Hippocampal formation (tissue), 2 donors: ENCODE measurements at regions not wholly inside any gene's neighbourhood (a gene's known extent, or its start where the extent isn't known, plus 50 kb on each side); places are given as distances from the start of the nearest gene placed in this dataset.
A peak's percentile ranks its signal among the peaks of the same experiment; 100 is the strongest.
"Not testable (repeated sequence)": the region's sequence is repeated elsewhere in the genome, so short reads cannot be mapped to it uniquely, and the experiment has no call there.

ENCODE experiments used
- DNase-seq, 2 donors: peaks; one replicate each; lab custom pipeline; 2025; lab: John Stamatoyannopoulos, UW

DNA sequence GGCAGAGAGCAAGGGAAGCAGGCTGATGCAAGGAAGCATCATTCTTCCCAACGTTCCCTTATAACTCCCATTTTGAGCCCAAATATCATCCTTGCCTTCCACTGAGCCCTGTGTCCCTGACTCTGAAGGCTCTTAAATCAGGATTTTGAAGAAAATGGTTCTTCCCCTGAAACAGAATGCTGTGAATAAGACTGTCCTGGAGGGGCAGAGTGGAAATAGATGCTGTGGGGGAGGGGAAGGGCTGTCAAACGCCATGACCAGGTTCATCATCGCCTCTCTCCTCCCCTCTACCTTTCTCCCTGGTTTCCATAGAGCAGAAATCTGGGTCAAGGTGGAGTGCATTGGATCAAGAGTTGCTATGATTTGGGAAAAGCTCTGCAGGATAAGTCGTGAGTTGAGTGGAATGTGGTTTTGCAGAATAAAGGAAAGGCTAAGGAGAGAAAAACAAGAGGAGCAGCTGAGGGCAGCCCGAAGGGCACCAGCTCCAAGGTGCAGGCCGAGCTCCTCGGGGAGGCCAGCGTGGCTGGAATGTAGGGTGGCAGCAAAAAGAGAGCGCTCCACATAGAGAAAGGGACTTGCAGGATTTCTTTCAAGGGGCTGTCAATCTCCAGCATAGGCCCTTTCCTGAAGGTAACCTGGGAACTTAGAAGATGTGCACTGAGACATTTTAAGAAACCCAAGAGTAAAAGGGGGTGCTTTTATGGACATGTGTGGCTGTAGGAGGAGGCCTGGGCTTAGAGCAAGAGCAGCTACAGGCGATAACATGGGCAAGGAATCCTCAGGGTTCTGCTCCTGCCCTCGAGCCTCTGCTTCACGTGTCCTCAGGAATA lies 120.8 kb upstream of the CDYL start:
- no peak for DNase-seq

DNA sequence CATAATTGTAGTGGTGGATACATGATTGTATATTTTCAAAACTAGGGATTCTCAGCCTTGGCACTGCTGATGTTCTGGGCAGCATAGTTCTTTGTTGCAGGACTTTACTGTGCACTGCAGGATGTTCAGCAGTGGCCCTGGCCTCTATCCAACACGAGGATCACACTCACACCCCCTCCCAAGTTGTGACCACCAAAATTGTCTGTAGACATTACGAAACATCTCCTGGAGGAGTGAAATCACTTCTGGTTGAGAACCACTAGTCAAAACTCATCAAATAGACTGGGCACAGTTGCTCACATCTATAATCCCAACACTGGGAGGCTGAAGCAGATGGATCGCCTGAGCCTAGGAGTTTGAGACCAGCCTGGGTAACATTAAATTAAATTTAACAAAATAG lies 123.1 kb upstream of the CDYL start:
- DNase-seq, result no peak

GRCh38 chr6:4651831-4652467 lies 124.3 kb upstream of the CDYL start:
- DNase-seq, result no peak

GRCh38 chr6:4649728-4650127 lies 126.5 kb upstream of the CDYL start:
- DNase-seq, result no peak

- peak; percentile 70 to 78 for DNase-seq
Measured at GRCh38 chr6:4647414-4648365, 128.5 kb upstream of the CDYL start.

DNA sequence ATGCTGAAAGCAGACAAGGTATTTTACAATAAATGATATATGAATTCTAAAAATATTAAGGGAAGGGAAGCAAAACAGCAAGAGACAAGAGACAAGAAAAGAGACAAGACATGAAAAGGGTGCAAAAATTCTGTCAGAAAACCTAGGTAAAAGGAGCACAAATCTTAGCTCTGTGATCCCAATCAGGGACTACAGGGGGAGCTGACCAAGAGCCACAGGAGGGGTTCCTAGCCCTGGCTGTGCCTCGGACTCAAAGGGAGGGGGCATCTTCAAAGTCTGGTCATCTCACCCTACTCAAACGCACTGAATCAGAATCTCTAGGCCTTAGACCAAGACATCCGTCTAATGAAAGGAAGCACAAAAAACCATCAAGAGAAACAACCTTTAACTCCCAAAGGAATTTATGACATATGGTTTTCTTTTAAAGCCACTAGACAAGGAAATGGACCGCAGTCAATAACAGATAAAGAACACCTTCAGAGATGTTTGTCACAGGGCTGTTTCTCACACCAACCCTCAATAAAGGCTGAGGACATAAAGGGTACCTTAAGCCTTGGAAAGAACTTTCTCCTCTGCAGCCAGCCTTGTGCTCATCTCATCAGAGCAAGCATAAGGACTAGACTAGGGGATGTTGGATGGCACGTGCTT lies 130.4 kb upstream of the CDYL start:
- no peak for DNase-seq

GRCh38 chr6:4644996-4645395 lies 131.2 kb upstream of the CDYL start:
- DNase-seq, result no peak

DNA sequence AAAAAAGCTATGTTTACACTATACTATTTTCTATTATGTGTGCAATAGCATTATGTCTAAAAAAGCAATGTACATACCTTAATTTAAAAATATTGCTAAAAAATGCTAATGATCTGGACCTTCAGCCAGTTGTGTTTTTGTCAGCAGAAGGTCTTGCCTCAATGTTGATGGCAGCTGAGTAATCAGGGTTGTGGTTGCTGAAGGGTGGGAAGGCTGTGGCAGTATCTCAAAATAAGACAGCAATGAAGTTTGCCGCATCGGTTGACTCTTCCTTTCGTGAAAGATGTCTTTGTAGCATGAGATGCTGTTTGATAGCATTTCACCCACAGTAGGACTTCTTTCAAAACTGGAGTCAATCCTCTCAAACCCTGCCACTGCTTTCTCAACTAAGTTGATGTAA lies 134.7 kb upstream of the CDYL start:
- no peak for DNase-seq

- no peak for DNase-seq
Measured at GRCh38 chr6:4640139-4640538, 136.1 kb upstream of the CDYL start.

GRCh38 chr6:4638641-4639040 lies 137.6 kb upstream of the CDYL start:
- no peak for DNase-seq

- no peak for DNase-seq
Measured at GRCh38 chr6:4637691-4638433, 138.3 kb upstream of the CDYL start.

DNA sequence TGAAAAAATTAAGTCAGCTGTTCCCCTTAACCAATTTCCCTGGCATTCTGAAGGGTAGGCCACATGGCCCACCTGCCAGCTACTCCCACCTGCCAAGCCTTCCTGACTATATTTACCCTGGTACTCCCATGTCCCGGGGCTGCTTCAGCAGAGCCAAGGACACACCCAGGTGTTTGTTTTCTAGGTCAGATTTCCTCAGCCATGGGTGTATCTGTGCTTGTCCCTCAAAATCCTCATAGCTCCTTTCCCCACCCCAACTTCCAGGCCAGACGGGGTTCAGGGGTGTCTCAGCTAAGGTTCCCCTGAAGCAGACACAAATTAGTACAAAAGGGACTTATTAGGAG lies 139.4 kb upstream of the CDYL start:
- no peak for DNase-seq

DNA sequence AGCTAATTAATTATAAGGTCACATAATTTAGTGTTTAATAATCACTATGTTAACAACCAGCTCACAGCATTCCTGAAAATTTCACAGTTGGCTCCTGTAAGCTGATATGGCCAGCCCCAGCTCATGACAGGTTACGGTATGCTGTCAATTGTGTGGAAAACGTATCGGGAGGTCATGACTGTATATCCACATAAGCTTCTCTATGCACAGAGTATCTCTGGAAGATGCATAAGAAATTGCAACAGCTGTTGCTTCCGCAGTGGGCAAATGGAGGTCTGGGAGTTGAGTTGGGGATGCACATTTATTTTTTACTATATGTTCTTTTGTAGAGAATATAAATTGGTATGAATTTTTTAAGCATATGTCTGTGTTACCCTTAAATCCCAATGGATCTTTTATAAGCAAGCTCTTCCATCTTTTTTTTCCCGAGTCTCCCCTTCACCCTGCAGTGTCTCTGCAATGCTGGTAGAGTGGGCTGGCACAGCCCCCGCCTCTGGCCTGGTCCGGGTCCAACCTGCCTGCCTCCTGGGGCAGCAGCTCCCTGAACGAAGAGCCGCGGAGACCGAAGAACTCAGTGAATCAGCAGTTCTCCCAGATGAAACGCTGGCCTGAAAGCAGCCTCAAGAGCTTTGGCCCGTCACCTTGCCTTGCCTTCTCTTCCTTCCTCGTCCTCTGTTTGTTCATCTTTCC lies 139.9 kb upstream of the CDYL start:
- no peak for DNase-seq

- DNase-seq, result no peak
Measured at GRCh38 chr6:4635666-4636065, 140.5 kb upstream of the CDYL start.

GRCh38 chr6:4632421-4632820 lies 143.8 kb upstream of the CDYL start:
- no peak for DNase-seq

DNA sequence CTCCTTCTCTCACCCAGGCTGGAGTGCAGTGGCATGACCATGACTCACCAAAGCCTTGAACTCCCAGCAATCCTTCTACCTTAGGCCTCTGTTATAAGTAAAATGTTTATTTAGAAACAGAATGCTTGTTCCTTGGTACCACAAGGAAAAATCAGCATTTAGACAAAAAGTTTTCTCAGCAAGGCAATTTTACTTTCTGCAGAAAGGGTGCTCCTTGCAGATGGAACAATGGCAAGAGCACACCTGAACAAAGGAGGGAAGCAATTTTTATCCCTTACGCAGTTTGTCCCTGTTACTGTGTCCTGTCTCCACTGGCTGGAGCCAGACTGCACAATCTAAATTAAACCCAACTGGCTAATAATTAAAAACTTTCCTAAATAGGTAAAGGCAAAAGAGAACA lies 146.4 kb upstream of the CDYL start:
- not testable (repeated sequence) for DNase-seq

DNA sequence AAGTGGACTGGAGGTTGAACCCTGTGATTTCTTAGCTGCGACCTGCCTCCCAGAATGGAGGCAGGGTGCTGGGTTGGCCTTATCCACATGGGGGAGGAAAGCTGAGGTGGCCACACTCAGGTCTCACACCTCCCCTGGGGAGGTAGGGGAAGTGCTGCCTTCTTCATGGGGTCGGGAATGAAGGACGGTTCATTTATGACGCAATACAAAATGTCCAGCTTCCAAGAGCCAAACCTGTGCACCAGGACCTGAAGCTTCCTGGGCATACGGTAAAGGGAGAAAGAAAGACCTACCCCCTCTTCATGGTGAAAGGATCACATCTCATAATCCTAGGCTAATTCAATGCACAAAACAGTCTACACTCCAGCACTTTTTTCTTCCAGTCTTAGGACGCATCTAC lies 150.6 kb upstream of the CDYL start:
- DNase-seq, result no peak

- DNase-seq, result no peak
Measured at GRCh38 chr6:4624726-4625125, 151.5 kb upstream of the CDYL start.

DNA sequence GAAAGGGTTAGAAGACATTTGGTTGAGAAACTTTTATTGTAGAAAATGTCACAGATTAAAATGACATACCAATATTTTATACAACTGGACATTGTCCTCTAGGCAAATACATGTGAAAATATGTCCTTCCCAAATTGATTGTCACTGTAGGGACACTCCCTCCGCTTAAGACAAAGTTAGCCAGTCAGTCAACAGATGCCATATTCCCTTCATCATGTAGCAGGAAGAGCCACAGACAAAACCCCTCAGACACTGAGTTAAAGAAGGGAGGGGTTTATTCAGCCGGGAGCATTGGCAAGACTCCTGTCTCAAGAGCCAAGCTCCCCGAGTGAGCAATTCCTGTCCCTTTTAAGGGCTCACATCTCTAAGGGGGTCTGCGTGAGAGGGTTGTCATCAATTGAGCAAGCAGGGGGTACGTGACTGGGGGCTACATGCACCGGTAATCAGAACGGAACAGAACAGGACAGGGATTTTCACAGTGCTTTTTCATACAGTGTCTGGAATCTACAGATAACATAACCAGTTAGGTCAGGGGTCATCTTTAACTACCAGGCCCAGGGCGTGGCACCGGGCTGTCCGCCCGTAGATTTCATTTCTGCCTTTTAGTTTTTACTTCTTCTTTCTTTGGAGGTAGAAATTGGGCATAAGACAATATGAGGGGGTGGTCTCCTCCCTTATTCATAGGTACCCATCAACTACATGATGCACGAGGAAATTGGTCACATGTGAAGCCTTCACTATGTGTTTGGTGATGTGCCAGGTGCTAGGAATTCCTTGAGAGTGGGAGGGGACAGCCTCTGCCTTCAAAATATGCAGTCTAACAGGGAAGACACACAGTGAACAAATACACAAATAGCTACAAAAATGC lies 155.7 kb upstream of the CDYL start:
- no peak for DNase-seq

GRCh38 chr6:4616311-4616710 lies 159.9 kb upstream of the CDYL start:
- no peak for DNase-seq
